ENCODE measurements at regions not wholly inside any gene's neighbourhood (a gene's known extent, or its start where the extent isn't known, plus 50 kb on each side); places are given as distances from the start of the nearest gene placed in this dataset.

DNA sequence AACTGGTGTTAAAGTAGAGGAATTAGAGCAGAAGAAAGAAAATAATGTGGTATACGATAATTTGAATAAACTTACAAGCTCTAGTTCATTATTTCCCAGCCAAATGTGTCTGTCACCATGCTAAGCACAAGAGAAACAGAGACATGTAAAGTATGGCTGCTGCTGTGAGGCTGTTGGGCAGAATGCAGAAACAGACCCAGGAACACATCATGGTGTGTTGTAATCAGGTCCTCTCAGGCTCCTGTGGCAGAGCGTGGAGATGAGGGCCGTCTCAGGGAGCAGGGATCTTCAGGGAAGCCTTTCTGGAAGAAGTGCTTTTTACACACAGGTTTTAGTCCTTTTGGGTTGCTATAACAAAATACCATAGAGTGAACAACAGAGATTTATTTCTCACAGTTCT lies 710.7 kb upstream of the SGCG start:
- intact Hi-C loops (cut with micrococcal nuclease): no loop called here
- Histone ChIP-seq H3K9me3 (ENCODE audit: control insufficient read depth in 1 of 2, low read length in 2 of 2) (no peaks in the 10 kb centered on the region), H3K4me1 (ENCODE audit: insufficient read depth, low read length) (no peaks in the 10 kb centered on the region), H3K27me3 (ENCODE audit: insufficient read depth, low read length) (no peaks in the 10 kb centered on the region), H3K4me3 (ENCODE audit: low read length in 2 of 2) (no peak overlapping the region), H3K36me3 (ENCODE audit: insufficient read depth, low read length) (no peaks in the 10 kb centered on the region), H3K27ac (ENCODE audit: low read depth, low read length) (no peak overlapping the region)
- DNase-seq: no peak
- peaks cover 0 to 2% (median 0%) of the 10 kb centered on the region in 8 donors for H3K9me3 Mint-ChIP-seq
- peaks cover 0 to 1% of the 10 kb centered on the region in 2 donors for H3K27me3 Mint-ChIP-seq
- ChIA-PET CTCF (ENCODE audit: partially characterized antibody) (no interaction called here), POLR2A (ENCODE audit: partially characterized antibody) (no interaction called here)
- H3K36me3 Mint-ChIP-seq: no peaks in the 10 kb centered on the region
- no peak overlapping the region for H3K27ac Mint-ChIP-seq
- H3K4me3 Mint-ChIP-seq: no peak overlapping the region
- H3K4me1 Mint-ChIP-seq: no peaks in the 10 kb centered on the region

DNA sequence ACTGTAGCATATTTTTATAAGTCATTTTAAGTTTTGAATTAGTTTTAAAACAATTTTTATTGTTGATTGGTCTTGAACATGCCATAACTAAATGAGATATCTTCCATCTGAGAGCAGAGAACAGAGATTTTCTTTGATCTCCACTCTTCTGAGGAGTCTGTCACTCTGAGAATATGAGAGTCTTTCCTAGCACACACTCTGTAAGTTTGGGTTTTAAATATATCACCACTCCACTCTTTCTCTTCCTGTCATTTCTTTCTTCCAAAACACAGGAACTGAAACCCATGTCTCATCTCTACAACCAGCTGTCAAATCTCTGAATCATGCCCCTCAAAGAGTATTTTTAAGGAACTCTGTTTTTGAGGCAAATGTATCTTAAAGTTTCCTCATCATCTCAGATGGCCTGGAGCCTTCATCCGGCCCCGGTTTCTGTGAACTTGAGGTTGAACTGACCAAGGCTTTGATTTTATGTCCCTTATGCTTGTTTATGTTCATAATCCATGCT lies 698.2 kb upstream of the SGCG start:
- POLR2A ChIA-PET (ENCODE audit: partially characterized antibody): no interaction called here
- no peaks in the 10 kb centered on the region for H3K27me3 ChIP-seq (ENCODE audit: insufficient read depth, low read length)
- H3K4me3 ChIP-seq (ENCODE audit: low read length in 2 of 2): no peak overlapping the region
- no peak overlapping the region for H3K27ac Mint-ChIP-seq
- no peaks in the 10 kb centered on the region for H3K9me3 ChIP-seq (ENCODE audit: control insufficient read depth in 1 of 2, low read length in 2 of 2)
- H3K4me3 Mint-ChIP-seq: no peak overlapping the region
- CTCF ChIA-PET (ENCODE audit: partially characterized antibody): interaction anchor here (1.0 kb wide), 1 partner anchor 11 kb away, joined by 5 read pairs; no protein-coding TSS in a partner anchor
- peaks cover 0 to 4% (median 0%) of the 10 kb centered on the region in 8 donors for H3K9me3 Mint-ChIP-seq
- no peak overlapping the region for H3K27ac ChIP-seq (ENCODE audit: low read depth, low read length)
- no peaks in the 10 kb centered on the region for H3K36me3 ChIP-seq (ENCODE audit: insufficient read depth, low read length)
- no peaks in the 10 kb centered on the region for H3K27me3 Mint-ChIP-seq
- H3K4me1 ChIP-seq (ENCODE audit: insufficient read depth, low read length): no peaks in the 10 kb centered on the region
- intact Hi-C loops (cut with micrococcal nuclease): no loop called here
- H3K4me1 Mint-ChIP-seq: no peaks in the 10 kb centered on the region
- DNase-seq: no peak
- H3K36me3 Mint-ChIP-seq: no peaks in the 10 kb centered on the region

DNA sequence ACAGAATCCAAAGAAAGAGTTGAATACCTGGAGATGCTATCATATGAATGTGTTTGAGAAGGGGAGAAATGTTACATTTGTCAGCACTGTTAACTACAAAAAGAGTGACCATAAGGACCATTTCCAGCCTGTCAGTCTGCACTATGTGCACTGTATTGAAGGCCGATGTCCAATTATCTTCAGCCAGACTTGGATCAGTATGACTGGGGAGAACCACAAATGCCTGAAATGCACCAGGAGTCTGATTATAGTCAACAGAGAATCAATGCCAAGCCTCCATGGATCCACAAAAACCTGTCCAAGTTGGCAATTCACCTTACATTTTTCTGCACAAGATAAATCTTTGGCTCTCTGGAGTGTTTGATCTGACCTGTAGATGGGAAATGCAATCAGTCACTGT lies 697.5 kb upstream of the SGCG start:
- ChIA-PET CTCF (ENCODE audit: partially characterized antibody) (interaction anchor here (1.0 kb wide), 1 partner anchor 12 kb away, joined by 5 read pairs; no protein-coding TSS in a partner anchor), POLR2A (ENCODE audit: partially characterized antibody) (no interaction called here)
- Mint-ChIP-seq H3K9me3 (peaks cover 0 to 4% (median 0%) of the 10 kb centered on the region in 8 donors), H3K27ac (no peak overlapping the region), H3K4me3 (no peak overlapping the region), H3K27me3 (no peaks in the 10 kb centered on the region), H3K4me1 (no peaks in the 10 kb centered on the region), H3K36me3 (no peaks in the 10 kb centered on the region)
- intact Hi-C loops (cut with micrococcal nuclease): no loop called here
- Histone ChIP-seq H3K27me3 (ENCODE audit: insufficient read depth, low read length) (no peaks in the 10 kb centered on the region), H3K36me3 (ENCODE audit: insufficient read depth, low read length) (no peaks in the 10 kb centered on the region), H3K4me3 (ENCODE audit: low read length in 2 of 2) (no peak overlapping the region), H3K27ac (ENCODE audit: low read depth, low read length) (no peak overlapping the region), H3K4me1 (ENCODE audit: insufficient read depth, low read length) (no peaks in the 10 kb centered on the region), H3K9me3 (ENCODE audit: control insufficient read depth in 1 of 2, low read length in 2 of 2) (no peaks in the 10 kb centered on the region)
- DNase-seq: no peak

DNA sequence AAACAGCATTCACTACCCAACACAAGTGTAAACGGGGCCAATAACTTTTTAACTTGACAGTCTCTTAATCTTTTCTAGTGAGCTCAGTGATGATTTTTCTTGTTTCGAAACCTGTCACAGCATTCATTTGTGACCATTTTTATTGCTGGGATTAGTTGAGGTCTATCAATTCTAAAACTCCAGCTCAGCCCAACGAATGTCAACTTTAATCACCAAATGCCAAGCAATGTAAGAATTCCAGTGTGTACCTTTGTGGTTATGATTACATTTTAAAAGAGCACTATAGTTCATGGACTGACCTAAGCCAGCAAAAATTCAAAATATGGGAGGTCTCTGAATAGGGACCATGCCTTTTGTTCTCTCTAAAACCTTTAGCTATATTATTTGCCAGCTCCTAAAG lies 694.3 kb upstream of the SGCG start:
- CTCF ChIA-PET (ENCODE audit: partially characterized antibody): no interaction called here
- H3K36me3 ChIP-seq (ENCODE audit: insufficient read depth, low read length): no peaks in the 10 kb centered on the region
- H3K4me1 ChIP-seq (ENCODE audit: insufficient read depth, low read length): no peaks in the 10 kb centered on the region
- Mint-ChIP-seq H3K27me3 (no peaks in the 10 kb centered on the region), H3K36me3 (no peaks in the 10 kb centered on the region), H3K4me1 (no peaks in the 10 kb centered on the region), H3K27ac (no peak overlapping the region), H3K4me3 (no peak overlapping the region), H3K9me3 (peaks cover 0 to 3% (median 0%) of the 10 kb centered on the region in 8 donors)
- POLR2A ChIA-PET (ENCODE audit: partially characterized antibody): no interaction called here
- H3K9me3 ChIP-seq (ENCODE audit: control insufficient read depth in 1 of 2, low read length in 2 of 2): no peaks in the 10 kb centered on the region
- intact Hi-C loops (cut with micrococcal nuclease): no loop called here
- no peak overlapping the region for H3K27ac ChIP-seq (ENCODE audit: low read depth, low read length)
- DNase-seq: no peak
- H3K27me3 ChIP-seq (ENCODE audit: insufficient read depth, low read length): no peaks in the 10 kb centered on the region
- H3K4me3 ChIP-seq (ENCODE audit: low read length in 2 of 2): no peak overlapping the region

DNA sequence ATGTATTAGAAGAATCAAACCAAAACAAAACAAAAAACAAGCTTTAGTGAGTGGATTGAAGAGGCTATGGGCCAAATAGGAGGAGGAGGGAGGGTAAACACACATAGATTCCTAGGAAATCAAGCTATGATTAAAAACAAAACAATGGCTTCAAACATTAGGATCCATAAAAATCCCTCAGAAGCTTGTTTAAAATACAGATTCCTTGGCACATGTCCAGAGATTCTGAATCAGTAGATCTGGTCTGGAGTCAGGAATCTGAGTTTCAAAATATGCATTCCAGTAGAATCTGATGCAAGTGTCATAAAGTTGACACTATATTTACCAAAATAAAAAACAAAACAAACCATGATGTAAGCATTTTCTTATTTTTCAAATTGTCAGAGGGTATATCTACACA lies 692.8 kb upstream of the SGCG start:
- Histone ChIP-seq H3K27ac (ENCODE audit: low read depth, low read length) (no peak overlapping the region), H3K9me3 (ENCODE audit: control insufficient read depth in 1 of 2, low read length in 2 of 2) (no peaks in the 10 kb centered on the region), H3K27me3 (ENCODE audit: insufficient read depth, low read length) (no peaks in the 10 kb centered on the region), H3K4me3 (ENCODE audit: low read length in 2 of 2) (no peak overlapping the region), H3K4me1 (ENCODE audit: insufficient read depth, low read length) (no peaks in the 10 kb centered on the region), H3K36me3 (ENCODE audit: insufficient read depth, low read length) (no peaks in the 10 kb centered on the region)
- CTCF ChIA-PET (ENCODE audit: partially characterized antibody): no interaction called here
- POLR2A ChIA-PET (ENCODE audit: partially characterized antibody): no interaction called here
- Mint-ChIP-seq H3K4me1 (no peaks in the 10 kb centered on the region), H3K4me3 (no peak overlapping the region), H3K36me3 (no peaks in the 10 kb centered on the region), H3K27ac (no peak overlapping the region), H3K27me3 (no peaks in the 10 kb centered on the region), H3K9me3 (peaks cover 0 to 3% (median 0%) of the 10 kb centered on the region in 8 donors)
- DNase-seq: no peak
- intact Hi-C loops (cut with micrococcal nuclease): no loop called here

DNA sequence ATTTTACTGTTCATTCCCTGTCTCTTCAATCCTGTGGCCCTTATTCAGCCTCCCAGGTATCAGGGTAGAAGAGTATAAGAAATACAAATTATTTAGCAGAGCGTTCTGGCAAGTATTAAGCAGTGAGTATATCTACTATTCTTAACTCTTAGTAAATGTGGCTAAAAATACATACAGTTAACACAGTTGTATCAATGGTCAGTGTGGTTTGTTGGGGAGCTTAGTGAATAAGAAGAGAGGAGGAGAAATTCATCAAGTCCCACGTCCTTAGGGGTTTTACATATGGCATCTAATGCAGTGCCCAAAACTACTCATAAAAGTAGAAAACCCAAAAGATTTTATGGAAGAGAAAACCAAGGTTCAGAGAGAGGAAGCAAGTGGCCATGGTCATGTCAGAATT lies 691.0 kb upstream of the SGCG start:
- Mint-ChIP-seq H3K4me1 (no peaks in the 10 kb centered on the region), H3K27me3 (peaks cover 0 to 1% of the 10 kb centered on the region in 2 donors), H3K9me3 (peaks cover 0 to 6% (median 0%) of the 10 kb centered on the region in 8 donors), H3K36me3 (no peaks in the 10 kb centered on the region), H3K27ac (no peak overlapping the region), H3K4me3 (no peak overlapping the region)
- no peak for DNase-seq
- no peaks in the 10 kb centered on the region for H3K4me1 ChIP-seq (ENCODE audit: insufficient read depth, low read length)
- H3K9me3 ChIP-seq (ENCODE audit: control insufficient read depth in 1 of 2, low read length in 2 of 2): no peaks in the 10 kb centered on the region
- no peak overlapping the region for H3K4me3 ChIP-seq (ENCODE audit: low read length in 2 of 2)
- no peaks in the 10 kb centered on the region for H3K36me3 ChIP-seq (ENCODE audit: insufficient read depth, low read length)
- no peaks in the 10 kb centered on the region for H3K27me3 ChIP-seq (ENCODE audit: insufficient read depth, low read length)
- intact Hi-C loops (cut with micrococcal nuclease): no loop called here
- H3K27ac ChIP-seq (ENCODE audit: low read depth, low read length): no peak overlapping the region
- POLR2A ChIA-PET (ENCODE audit: partially characterized antibody): no interaction called here
- CTCF ChIA-PET (ENCODE audit: partially characterized antibody): no interaction called here

DNA sequence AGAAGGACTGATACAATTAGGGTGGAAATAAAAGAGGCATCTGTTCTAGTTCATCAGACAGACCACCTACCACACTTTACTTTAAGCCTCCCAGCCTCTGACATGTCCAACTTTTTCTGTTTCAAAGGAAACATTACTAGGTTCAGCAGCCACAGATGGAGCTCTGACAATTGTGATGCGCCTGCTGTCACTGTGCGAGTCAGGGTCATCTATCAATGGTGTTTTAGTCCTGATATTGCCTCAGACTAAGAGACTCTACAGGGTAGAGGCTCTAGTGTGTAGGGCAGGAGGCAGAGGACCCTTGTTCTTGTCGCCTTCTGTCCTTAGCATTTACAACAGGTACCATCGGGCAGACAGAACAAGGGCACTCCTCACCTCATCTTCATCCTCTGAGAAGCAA lies 685.0 kb upstream of the SGCG start:
- H3K27ac ChIP-seq (ENCODE audit: low read depth, low read length): no peak overlapping the region
- CTCF ChIA-PET (ENCODE audit: partially characterized antibody): no interaction called here
- H3K9me3 ChIP-seq (ENCODE audit: control insufficient read depth in 1 of 2, low read length in 2 of 2): no peaks in the 10 kb centered on the region
- intact Hi-C loops (cut with micrococcal nuclease): no loop called here
- peaks cover 0 to 4% of the 10 kb centered on the region in 2 donors for H3K27me3 Mint-ChIP-seq
- POLR2A ChIA-PET (ENCODE audit: partially characterized antibody): no interaction called here
- no peaks in the 10 kb centered on the region for H3K4me1 ChIP-seq (ENCODE audit: insufficient read depth, low read length)
- H3K27me3 ChIP-seq (ENCODE audit: insufficient read depth, low read length): no peaks in the 10 kb centered on the region
- no peaks in the 10 kb centered on the region for H3K4me1 Mint-ChIP-seq
- DNase-seq: no peak
- H3K36me3 ChIP-seq (ENCODE audit: insufficient read depth, low read length): no peaks in the 10 kb centered on the region
- H3K27ac Mint-ChIP-seq: no peak overlapping the region
- peaks cover 0 to 5% (median under 1%) of the 10 kb centered on the region in 8 donors for H3K9me3 Mint-ChIP-seq
- H3K4me3 Mint-ChIP-seq: no peak overlapping the region
- H3K36me3 Mint-ChIP-seq: no peaks in the 10 kb centered on the region
- no peak overlapping the region for H3K4me3 ChIP-seq (ENCODE audit: low read length in 2 of 2)

Data from CD4-positive, alpha-beta memory T cell (primary cell).